ENCODE measurements at regions not wholly inside any gene's neighbourhood (a gene's known extent, or its start where the extent isn't known, plus 50 kb on each side); places are given as distances from the start of the nearest gene placed in this dataset.
"Not testable (repeated sequence)": the region's sequence is repeated elsewhere in the genome, so short reads cannot be mapped to it uniquely, and the experiment has no call there.

GRCh38 chr2:205864491-205864890 lies 182.2 kb downstream of the NRP2 start:
- H3K27me3 ChIP-seq (ENCODE audit: control insufficient read depth, insufficient read depth, low read length), result 0 out of 2 replicates have a peak, but pooled peaks cover 6% of the 10 kb centered on the region
- no peaks in the 10 kb centered on the region for H3K9me3 ChIP-seq (ENCODE audit: control insufficient read depth, insufficient read depth, low read depth, low read length)
- H3K4me3 ChIP-seq (ENCODE audit: low read depth in 2 of 2, low read length in 2 of 2), result no peak overlapping the region
- in situ Hi-C loops (cut with HindIII; ENCODE audit: low pct_unique_long_range_greater_than_20kb, low sequenced_read_pairs), result no loop called here
- no peaks in the 10 kb centered on the region for H3K4me1 ChIP-seq (ENCODE audit: control insufficient read depth, insufficient read depth, low read length)
- no peaks in the 10 kb centered on the region for H3K36me3 ChIP-seq (ENCODE audit: control insufficient read depth, insufficient read depth, low read length)
- POLR2A ChIA-PET, result no interaction called here
- DNase-seq (ENCODE audit: low read depth, low spot score) (no peak), ATAC-seq (no peak)
- CTCF ChIA-PET, result no interaction called here
- TF ChIP-seq SIN3A (IDR thresholded peaks at IDR 0.05; ENCODE audit: borderline replicate concordance, insufficient read depth, low read depth, low read length) (no peak), REST (IDR thresholded peaks at IDR 0.05; ENCODE audit: insufficient read depth in 1 of 2, low read depth in 2 of 2, low read length in 1 of 2) (no peak), POLR2AphosphoS5 (IDR thresholded peaks at IDR 0.05; ENCODE audit: low read depth, low read length) (no peak), TCF7L2 (IDR thresholded peaks at IDR 0.05; ENCODE audit: low read depth, low read length) (no peak), CTCF (IDR thresholded peaks at IDR 0.05) (no peak)
- H3K27ac ChIP-seq (ENCODE audit: low read length), result no peak overlapping the region
- no TSS peak for BruUV-seq (replicated peaks)
- intact Hi-C loops (cut with micrococcal nuclease; ENCODE audit: unreplicated experiment), result no loop called here

DNA sequence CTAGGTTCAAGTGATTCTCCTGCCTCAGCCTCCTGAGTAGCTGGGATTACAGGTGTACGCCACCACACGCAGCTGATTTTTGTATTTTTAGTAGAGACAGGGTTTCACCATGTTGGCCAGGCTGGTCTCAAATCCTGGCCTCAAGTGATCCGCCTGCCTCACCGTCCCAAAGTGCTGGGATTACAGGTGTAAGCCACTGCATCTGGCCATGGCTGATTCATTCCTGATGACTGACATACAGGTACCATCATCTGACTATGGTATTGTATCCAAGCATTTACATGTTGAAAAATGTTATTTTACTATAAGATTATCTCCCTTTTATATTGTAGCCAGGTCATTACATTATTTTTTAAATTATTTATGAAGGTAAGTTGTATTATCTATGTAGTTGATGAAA lies 180.5 kb downstream of the NRP2 start:
- H3K4me3 ChIP-seq (ENCODE audit: low read depth in 2 of 2, low read length in 2 of 2); H3K27ac ChIP-seq (ENCODE audit: low read length); H3K27me3 ChIP-seq (ENCODE audit: control insufficient read depth, insufficient read depth, low read length); H3K36me3 ChIP-seq (ENCODE audit: control insufficient read depth, insufficient read depth, low read length); BruUV-seq (replicated peaks); H3K9me3 ChIP-seq (ENCODE audit: control insufficient read depth, insufficient read depth, low read depth, low read length); H3K4me1 ChIP-seq (ENCODE audit: control insufficient read depth, insufficient read depth, low read length); POLR2A ChIA-PET; ATAC-seq; intact Hi-C loops (cut with micrococcal nuclease; ENCODE audit: unreplicated experiment); DNase-seq (ENCODE audit: low read depth, low spot score); CTCF ChIA-PET; in situ Hi-C loops (cut with HindIII; ENCODE audit: low pct_unique_long_range_greater_than_20kb, low sequenced_read_pairs): not testable (repeated sequence)

DNA sequence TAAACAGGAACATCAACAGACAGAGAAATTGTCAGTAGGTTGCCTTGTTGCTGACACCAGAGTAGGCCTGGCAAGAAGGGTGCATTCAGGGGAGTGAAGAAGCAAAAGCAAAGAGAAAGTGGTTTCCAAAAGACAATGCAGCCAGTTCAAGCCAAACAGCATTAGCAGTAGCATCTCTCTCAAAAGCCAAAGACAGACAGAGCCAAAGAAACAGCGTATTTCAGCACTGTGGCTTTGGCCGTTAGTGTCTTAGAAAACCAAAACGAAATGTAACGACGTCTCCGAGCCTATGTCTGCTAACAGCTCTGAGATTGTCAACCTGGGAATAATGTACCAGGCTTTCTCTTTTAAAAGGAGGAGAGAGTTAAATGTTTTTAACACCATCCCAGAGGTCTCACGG lies 178.6 kb downstream of the NRP2 start:
- H3K4me1 ChIP-seq (ENCODE audit: control insufficient read depth, insufficient read depth, low read length), result no peaks in the 10 kb centered on the region
- ChIA-PET POLR2A (no interaction called here), CTCF (no interaction called here)
- no peak for ATAC-seq
- no peaks in the 10 kb centered on the region for H3K36me3 ChIP-seq (ENCODE audit: control insufficient read depth, insufficient read depth, low read length)
- no peaks in the 10 kb centered on the region for H3K9me3 ChIP-seq (ENCODE audit: control insufficient read depth, insufficient read depth, low read depth, low read length)
- no peak for TF ChIP-seq SIN3A (IDR thresholded peaks at IDR 0.05; ENCODE audit: borderline replicate concordance, insufficient read depth, low read depth, low read length)
- no peak for TF ChIP-seq TCF7L2 (IDR thresholded peaks at IDR 0.05; ENCODE audit: low read depth, low read length)
- no peak for TF ChIP-seq CTCF (IDR thresholded peaks at IDR 0.05)
- TF ChIP-seq POLR2AphosphoS5 (IDR thresholded peaks at IDR 0.05; ENCODE audit: low read depth, low read length), result no peak
- no peak for TF ChIP-seq REST (IDR thresholded peaks at IDR 0.05; ENCODE audit: insufficient read depth in 1 of 2, low read depth in 2 of 2, low read length in 1 of 2)
- H3K27ac ChIP-seq (ENCODE audit: low read length), result no peak overlapping the region
- H3K4me3 ChIP-seq (ENCODE audit: low read depth in 2 of 2, low read length in 2 of 2), result no peak overlapping the region
- DNase-seq (ENCODE audit: low read depth, low spot score), result no peak
- intact Hi-C loops (cut with micrococcal nuclease; ENCODE audit: unreplicated experiment), result no loop called here
- H3K27me3 ChIP-seq (ENCODE audit: control insufficient read depth, insufficient read depth, low read length), result peaks cover 8% of the 10 kb centered on the region; the same call in 1 of the 2 replicates
- no TSS peak for BruUV-seq (replicated peaks)
- in situ Hi-C loops (cut with HindIII; ENCODE audit: low pct_unique_long_range_greater_than_20kb, low sequenced_read_pairs), result no loop called here

Measured in Panc1 (cell line).